K562 (cell line): ENCODE measurements at regions not wholly inside any gene's neighbourhood (a gene's known extent, or its start where the extent isn't known, plus 50 kb on each side); places are given as distances from the start of the nearest gene placed in this dataset.
A peak's percentile ranks its signal among the peaks of the same experiment; 100 is the strongest.

ENCODE experiments used
- ARID2 ChIP-seq: fragments of 450-650 bp; IDR thresholded peaks from 2 replicates; pipeline ENCODE4 v1.6.1; 2017; ENCODE audit warnings: antibody characterized with exemption, mild to moderate bottlenecking
- ARNT ChIP-seq, 2 experiments: fragments of 450-650 bp; IDR thresholded peaks; 2 replicates each; pipeline ENCODE4 v1.6.1; 2016; ENCODE audit warnings: mild to moderate bottlenecking in 1 of 2
- BRF1 ChIP-seq: IDR thresholded peaks from 3 replicates; pipeline ENCODE4 v1.6.1; 2011; ENCODE audit warnings: borderline replicate concordance, mild to moderate bottlenecking; ENCODE audit not compliant: insufficient read length; ENCODE audit errors: extremely low read depth
- CC2D1A ChIP-seq: fragments of 450-650 bp; IDR thresholded peaks from 2 replicates; pipeline ENCODE4 v1.6.1; 2017; ENCODE audit warnings: mild to moderate bottlenecking
- CXXC5 ChIP-seq: fragments of 250-450 bp; sonication (Bioruptor Pico); IDR thresholded peaks from 2 replicates; pipeline ENCODE4 v1.8.0; 2022; ENCODE audit warnings: inconsistent platforms, mild to moderate bottlenecking, moderate library complexity
- EP400 ChIP-seq: fragments of 450-650 bp; IDR thresholded peaks from 2 replicates; pipeline ENCODE4 v1.6.1; 2017; ENCODE audit warnings: antibody characterized with exemption, mild to moderate bottlenecking, moderate library complexity
- ETV1 ChIP-seq: fragments of 450-650 bp; conservative IDR thresholded peaks from 2 replicates; pipeline ENCODE4 v1.6.1; 2016; ENCODE audit warnings: missing genetic modification characterization, control low read depth, low read depth, missing compliant biosample characterization
- JUND ChIP-seq, 2 experiments: IDR thresholded peaks; 2 replicates in 1 of 2; 3 replicates in 1 of 2; pipeline ENCODE4 v1.6.1; 2011; ENCODE audit warnings: borderline replicate concordance in 2 of 2, low read depth in 2 of 2, low read length in 2 of 2, improper control_type of control experiment in 1 of 2, missing biosample characterization in 1 of 2, missing genetic modification characterization in 1 of 2, missing genetic modification reagents in 1 of 2
- KAT8 ChIP-seq: fragments of 450-650 bp; IDR thresholded peaks from 2 replicates; pipeline ENCODE4 v1.6.1; 2016; ENCODE audit warnings: low read depth, mild to moderate bottlenecking
- LCOR ChIP-seq: sonication (generic); formaldehyde crosslinking; IDR thresholded peaks from 2 replicates; pipeline ENCODE4 v1.8.0; 2022; ENCODE audit warnings: mild to moderate bottlenecking, missing genetic modification reagents
- MYBL2 ChIP-seq, 2 experiments: fragments of 450-650 bp in 1 of 2; sonication (generic) in 1 of 2; formaldehyde crosslinking in 1 of 2; IDR thresholded peaks; 2 replicates each; pipeline versions ENCODE4 v1.6.1 to v1.8.1; 2017 to 2022; ENCODE audit warnings: borderline replicate concordance in 1 of 2, inconsistent platforms in 1 of 2, low read depth in 1 of 2, mild to moderate bottlenecking in 1 of 2, missing genetic modification reagents in 1 of 2, moderate library complexity in 1 of 2
- RAD21 ChIP-seq, 2 experiments: fragments of 250-450 bp in 1 of 2; fragments of 450-650 bp in 1 of 2; sonication (Bioruptor Pico) in 1 of 2; formaldehyde crosslinking in 1 of 2; IDR thresholded peaks in 1 of 2; conservative IDR thresholded peaks in 1 of 2; 2 replicates each; pipeline versions ENCODE4 v1.4.0 to v1.8.0; 2020 to 2022; ENCODE audit warnings: mild to moderate bottlenecking in 2 of 2, moderate library complexity in 1 of 2
- SMC3 ChIP-seq: conservative IDR thresholded peaks from 2 replicates; pipeline ENCODE4 v1.6.1; 2011; ENCODE audit warnings: low read depth, low read length, improper control_type of control experiment; ENCODE audit not compliant: insufficient read depth
- TF ChIP-seq, protein P1 (sequence below): fragments of 450-650 bp; IDR thresholded peaks from 2 replicates; pipeline ENCODE4 v1.6.1; 2017; ENCODE audit warnings: antibody characterized with exemption, mild to moderate bottlenecking
- TF ChIP-seq, protein P2 (sequence below): fragments of 450-650 bp; formaldehyde crosslinking; IDR thresholded peaks from 2 replicates; pipeline ENCODE4 v1.4.0; 2020; ENCODE audit warnings: mild to moderate bottlenecking, moderate library complexity
- TF ChIP-seq, protein P3 (sequence below), 3 experiments: IDR thresholded peaks in 2 of 3; conservative IDR thresholded peaks in 1 of 3; 2 replicates each; pipeline ENCODE4 v1.5.1; 2011 to 2012; ENCODE audit warnings: low read length in 3 of 3, mild to moderate bottlenecking in 3 of 3, control low read depth in 2 of 3, improper control_type of control experiment in 1 of 3, inconsistent platforms in 1 of 3, low read depth in 1 of 3, mixed read lengths in 1 of 3, moderate library complexity in 1 of 3; ENCODE audit not compliant: insufficient read depth in 2 of 3

DNA sequence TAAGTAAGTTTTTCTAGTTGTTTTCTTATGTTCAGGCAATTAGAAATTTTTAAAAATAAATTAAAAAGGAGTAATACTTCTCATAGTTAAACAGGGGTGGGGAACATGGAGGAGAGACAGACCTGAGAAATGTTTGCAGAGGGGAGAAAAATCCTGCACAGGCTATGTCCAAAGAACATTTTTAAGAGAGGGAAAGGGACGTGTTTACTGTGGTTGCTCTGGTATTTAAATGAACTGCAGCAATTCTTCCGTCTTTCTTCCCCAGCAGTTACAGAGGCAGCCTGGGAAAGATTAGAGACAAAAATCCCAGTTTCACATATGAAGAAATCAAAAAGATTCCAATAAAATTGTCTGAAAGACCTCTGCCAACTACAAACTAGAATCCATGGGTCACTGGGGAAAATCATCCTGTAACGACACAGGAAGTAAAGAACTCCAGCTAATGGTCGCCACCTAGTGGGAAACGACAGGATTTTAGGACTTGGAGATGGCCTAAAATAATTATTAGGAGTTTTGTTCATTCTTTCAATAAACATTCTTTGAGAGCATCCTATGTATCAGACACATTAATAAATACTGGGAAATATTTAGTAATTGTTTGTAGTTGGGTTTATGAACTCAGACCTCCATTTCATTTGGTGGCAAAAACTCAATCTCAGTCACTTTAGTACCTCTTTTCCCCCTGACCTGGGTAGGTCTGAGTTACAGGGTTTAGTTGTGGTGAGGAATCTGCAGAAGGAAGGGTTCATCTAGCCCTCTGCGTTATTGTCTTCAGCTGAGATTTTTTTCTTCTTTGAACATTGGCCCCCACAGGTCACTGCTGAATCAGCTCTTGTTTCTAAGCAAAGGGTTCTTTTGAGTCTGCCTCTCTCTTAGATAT, 69.9 kb upstream of the GOLIM4 start (continued):
- peak; percentile 80 for TF ChIP-seq SMC3
- peak; percentile 65; the same call in 1 of the 2 replicates for TF ChIP-seq CC2D1A
- TF ChIP-seq LCOR (CRISPR knock-in tag): 0 out of 2 replicates have a peak, but pooled peaks have one; percentile 27
- TF ChIP-seq, protein P1, sequence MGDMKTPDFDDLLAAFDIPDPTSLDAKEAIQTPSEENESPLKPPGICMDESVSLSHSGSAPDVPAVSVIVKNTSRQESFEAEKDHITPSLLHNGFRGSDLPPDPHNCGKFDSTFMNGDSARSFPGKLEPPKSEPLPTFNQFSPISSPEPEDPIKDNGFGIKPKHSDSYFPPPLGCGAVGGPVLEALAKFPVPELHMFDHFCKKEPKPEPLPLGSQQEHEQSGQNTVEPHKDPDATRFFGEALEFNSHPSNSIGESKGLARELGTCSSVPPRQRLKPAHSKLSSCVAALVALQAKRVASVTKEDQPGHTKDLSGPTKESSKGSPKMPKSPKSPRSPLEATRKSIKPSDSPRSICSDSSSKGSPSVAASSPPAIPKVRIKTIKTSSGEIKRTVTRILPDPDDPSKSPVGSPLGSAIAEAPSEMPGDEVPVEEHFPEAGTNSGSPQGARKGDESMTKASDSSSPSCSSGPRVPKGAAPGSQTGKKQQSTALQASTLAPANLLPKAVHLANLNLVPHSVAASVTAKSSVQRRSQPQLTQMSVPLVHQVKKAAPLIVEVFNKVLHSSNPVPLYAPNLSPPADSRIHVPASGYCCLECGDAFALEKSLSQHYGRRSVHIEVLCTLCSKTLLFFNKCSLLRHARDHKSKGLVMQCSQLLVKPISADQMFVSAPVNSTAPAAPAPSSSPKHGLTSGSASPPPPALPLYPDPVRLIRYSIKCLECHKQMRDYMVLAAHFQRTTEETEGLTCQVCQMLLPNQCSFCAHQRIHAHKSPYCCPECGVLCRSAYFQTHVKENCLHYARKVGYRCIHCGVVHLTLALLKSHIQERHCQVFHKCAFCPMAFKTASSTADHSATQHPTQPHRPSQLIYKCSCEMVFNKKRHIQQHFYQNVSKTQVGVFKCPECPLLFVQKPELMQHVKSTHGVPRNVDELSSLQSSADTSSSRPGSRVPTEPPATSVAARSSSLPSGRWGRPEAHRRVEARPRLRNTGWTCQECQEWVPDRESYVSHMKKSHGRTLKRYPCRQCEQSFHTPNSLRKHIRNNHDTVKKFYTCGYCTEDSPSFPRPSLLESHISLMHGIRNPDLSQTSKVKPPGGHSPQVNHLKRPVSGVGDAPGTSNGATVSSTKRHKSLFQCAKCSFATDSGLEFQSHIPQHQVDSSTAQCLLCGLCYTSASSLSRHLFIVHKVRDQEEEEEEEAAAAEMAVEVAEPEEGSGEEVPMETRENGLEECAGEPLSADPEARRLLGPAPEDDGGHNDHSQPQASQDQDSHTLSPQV: peak; percentile 71; the same call in 1 of the 2 replicates
- TF ChIP-seq ARID2: peak; percentile 91
- TF ChIP-seq ETV1 (tag): peak; percentile 84
- no peak for TF ChIP-seq BRF1
- TF ChIP-seq, protein P2, sequence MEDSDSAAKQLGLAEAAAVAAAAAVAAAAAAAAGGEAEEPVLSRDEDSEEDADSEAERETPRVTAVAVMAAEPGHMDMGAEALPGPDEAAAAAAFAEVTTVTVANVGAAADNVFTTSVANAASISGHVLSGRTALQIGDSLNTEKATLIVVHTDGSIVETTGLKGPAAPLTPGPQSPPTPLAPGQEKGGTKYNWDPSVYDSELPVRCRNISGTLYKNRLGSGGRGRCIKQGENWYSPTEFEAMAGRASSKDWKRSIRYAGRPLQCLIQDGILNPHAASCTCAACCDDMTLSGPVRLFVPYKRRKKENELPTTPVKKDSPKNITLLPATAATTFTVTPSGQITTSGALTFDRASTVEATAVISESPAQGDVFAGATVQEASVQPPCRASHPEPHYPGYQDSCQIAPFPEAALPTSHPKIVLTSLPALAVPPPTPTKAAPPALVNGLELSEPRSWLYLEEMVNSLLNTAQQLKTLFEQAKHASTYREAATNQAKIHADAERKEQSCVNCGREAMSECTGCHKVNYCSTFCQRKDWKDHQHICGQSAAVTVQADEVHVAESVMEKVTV: peak; percentile 95
- 0 out of 2 replicates have a peak, but pooled peaks have one; percentile 23 for TF ChIP-seq CXXC5 (CRISPR knock-in tag)
- TF ChIP-seq JUND (IDR thresholded peaks at IDR 0.05; ENCODE audit: borderline replicate concordance, low read depth, low read length): peak; percentile 8; the same call in 1 of the 2 replicates
- TF ChIP-seq JUND (tag; IDR thresholded peaks at IDR 0.05; ENCODE audit: borderline replicate concordance, low read depth, low read length): no peak
- no peak for TF ChIP-seq KAT8
- TF ChIP-seq ARNT (IDR thresholded peaks at IDR 0.05): peak in 1 of 2 experiments; percentile 60; a peak in 1 of 4 replicates
- TF ChIP-seq EP400: 0 out of 2 replicates have a peak, but pooled peaks have one; percentile 15
- peak; percentile 97 to 98 for TF ChIP-seq RAD21 (CRISPR knock-in tag; conservative IDR thresholded peaks at IDR 0.05 in 1 of 2, IDR thresholded peaks at IDR 0.05 in 1 of 2)
- TF ChIP-seq, protein P3, sequence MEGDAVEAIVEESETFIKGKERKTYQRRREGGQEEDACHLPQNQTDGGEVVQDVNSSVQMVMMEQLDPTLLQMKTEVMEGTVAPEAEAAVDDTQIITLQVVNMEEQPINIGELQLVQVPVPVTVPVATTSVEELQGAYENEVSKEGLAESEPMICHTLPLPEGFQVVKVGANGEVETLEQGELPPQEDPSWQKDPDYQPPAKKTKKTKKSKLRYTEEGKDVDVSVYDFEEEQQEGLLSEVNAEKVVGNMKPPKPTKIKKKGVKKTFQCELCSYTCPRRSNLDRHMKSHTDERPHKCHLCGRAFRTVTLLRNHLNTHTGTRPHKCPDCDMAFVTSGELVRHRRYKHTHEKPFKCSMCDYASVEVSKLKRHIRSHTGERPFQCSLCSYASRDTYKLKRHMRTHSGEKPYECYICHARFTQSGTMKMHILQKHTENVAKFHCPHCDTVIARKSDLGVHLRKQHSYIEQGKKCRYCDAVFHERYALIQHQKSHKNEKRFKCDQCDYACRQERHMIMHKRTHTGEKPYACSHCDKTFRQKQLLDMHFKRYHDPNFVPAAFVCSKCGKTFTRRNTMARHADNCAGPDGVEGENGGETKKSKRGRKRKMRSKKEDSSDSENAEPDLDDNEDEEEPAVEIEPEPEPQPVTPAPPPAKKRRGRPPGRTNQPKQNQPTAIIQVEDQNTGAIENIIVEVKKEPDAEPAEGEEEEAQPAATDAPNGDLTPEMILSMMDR (IDR thresholded peaks at IDR 0.05 in 2 of 3, conservative IDR thresholded peaks at IDR 0.05 in 1 of 3; ENCODE audit: insufficient read depth in 2 of 3, low read depth in 1 of 3, low read length in 3 of 3): peak; percentile 78 to 92 (median 88)
- TF ChIP-seq MYBL2 (IDR thresholded peaks at IDR 0.05; ENCODE audit: low read depth): no peak
- no peak for TF ChIP-seq MYBL2 (CRISPR knock-in tag; IDR thresholded peaks at IDR 0.05; ENCODE audit: borderline replicate concordance)
